OCI-LY1 (cell line): ENCODE measurements at regions not wholly inside any gene's neighbourhood (a gene's known extent, or its start where the extent isn't known, plus 50 kb on each side); places are given as distances from the start of the nearest gene placed in this dataset.

Source experiments
- CTCF ChIP-seq: fragments of 200-600 bp; sonication (generic), shearing (Covaris generic); IDR thresholded peaks from 2 replicates; pipeline ENCODE4 v1.5.1; 2017; ENCODE audit warnings: mild to moderate bottlenecking, antibody characterized with exemption, low read length, moderate library complexity, mixed read lengths
- EZH2 ChIP-seq: fragments of 200-600 bp; sonication (generic), shearing (Covaris generic); IDR thresholded peaks from 2 replicates; pipeline ENCODE4 v1.8.0; 2017; ENCODE audit warnings: borderline replicate concordance, mixed run types, mild to moderate bottlenecking, antibody characterized with exemption, low read length, moderate library complexity, mixed read lengths

GRCh38 chr6:82735790-82736189 lies 329.9 kb downstream of the UBE3D start:
- TF ChIP-seq EZH2 (no peak), CTCF (no peak)
